NCI-H526 (cell line): ENCODE measurements at regions not wholly inside any gene's neighbourhood (a gene's known extent, or its start where the extent isn't known, plus 50 kb on each side); places are given as distances from the start of the nearest gene placed in this dataset.

Experiments used
- DNase-seq, 2 experiments: peaks; one replicate each; lab custom pipeline; 2025; lab: John Stamatoyannopoulos, UW

DNA sequence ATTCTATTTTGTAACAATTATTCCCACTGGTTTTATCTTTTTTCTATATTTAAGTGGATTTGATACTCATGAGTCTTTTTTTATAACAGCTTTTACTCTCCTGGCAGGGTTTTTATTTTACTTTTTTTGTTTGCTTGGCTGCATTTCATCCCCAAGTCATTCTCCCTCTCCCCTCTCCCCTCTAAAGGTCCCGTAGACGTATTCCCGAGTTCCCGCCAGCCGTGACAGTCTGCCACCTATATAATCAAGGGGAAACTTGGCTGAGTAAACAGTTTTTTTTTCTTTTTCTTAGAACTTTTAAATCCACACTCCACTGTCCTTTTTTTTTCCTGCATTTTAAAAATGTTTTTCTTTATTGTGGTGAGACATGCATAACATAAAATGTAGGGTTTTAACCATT is 433.1 kb upstream of the HS6ST1 start:
- no peak for DNase-seq

GRCh38 chr2:128752691-128753263 is 434.1 kb upstream of the HS6ST1 start:
- no peak for DNase-seq

GRCh38 chr2:128753321-128753720 is 434.7 kb upstream of the HS6ST1 start:
- DNase-seq, result no peak

DNA sequence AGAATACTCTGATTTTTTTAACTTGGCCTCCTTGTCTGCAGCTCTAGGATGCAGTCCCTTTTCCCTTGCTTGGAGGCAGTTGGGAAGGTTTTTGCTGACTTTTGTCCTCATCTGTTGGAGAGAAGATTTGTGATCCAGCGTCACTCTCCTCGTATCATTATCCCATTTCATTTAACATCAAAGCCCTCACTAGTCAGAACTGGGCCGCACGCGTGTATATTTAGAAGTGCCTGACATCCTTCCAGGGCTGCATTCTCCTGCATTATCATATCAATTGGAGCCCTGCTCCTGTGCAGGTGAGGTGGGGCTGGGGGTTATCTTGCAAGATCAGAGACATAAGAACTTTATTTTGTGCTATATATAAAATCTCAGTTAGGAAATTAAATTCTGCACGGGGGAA is 435.1 kb upstream of the HS6ST1 start:
- DNase-seq, result no peak

- DNase-seq, result no peak
Measured at GRCh38 chr2:128754246-128754724, 435.6 kb upstream of the HS6ST1 start.

- no peak for DNase-seq
Measured at GRCh38 chr2:128755695-128756364, 437.2 kb upstream of the HS6ST1 start.

DNA sequence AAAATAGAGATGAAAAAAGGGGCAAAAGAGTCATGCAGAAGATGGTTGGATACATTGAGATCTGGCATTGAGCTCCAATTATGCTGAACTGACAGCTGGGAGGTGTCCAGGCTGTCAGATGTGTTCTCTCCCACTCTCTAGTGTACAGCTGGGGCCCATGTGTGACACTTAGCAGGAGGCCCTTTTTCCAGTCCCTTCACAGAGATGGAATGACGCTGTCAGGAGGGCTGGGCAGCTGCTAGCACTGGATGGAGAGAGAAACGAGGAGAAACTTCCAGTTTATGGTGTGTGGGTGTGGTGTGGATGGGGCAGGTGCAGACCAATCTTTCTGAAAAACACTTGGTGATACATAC is 437.7 kb upstream of the HS6ST1 start:
- no peak for DNase-seq

DNA sequence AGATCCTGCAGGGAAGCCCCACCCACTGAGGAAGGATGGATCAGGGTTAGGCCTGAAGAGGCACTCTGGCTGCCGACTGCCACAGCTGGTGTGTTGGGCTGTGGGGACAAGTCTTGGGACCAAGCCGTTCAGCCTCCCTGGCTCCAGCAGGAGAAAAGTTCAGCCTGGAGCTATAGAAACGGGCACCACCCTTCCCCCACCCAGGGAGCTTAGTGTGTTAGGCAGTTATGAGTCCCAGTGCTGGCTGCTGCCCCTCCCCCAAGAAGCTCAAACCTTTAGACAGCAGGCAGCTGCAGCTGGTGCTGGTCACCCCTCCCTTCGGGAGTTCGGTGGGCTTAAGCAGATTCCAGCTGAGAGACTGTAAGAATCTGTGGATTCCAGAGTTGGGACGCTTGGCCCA is 447.1 kb upstream of the HS6ST1 start:
- DNase-seq, result no peak

- no peak for DNase-seq
Measured at GRCh38 chr2:128768041-128768440, 449.4 kb upstream of the HS6ST1 start.

DNA sequence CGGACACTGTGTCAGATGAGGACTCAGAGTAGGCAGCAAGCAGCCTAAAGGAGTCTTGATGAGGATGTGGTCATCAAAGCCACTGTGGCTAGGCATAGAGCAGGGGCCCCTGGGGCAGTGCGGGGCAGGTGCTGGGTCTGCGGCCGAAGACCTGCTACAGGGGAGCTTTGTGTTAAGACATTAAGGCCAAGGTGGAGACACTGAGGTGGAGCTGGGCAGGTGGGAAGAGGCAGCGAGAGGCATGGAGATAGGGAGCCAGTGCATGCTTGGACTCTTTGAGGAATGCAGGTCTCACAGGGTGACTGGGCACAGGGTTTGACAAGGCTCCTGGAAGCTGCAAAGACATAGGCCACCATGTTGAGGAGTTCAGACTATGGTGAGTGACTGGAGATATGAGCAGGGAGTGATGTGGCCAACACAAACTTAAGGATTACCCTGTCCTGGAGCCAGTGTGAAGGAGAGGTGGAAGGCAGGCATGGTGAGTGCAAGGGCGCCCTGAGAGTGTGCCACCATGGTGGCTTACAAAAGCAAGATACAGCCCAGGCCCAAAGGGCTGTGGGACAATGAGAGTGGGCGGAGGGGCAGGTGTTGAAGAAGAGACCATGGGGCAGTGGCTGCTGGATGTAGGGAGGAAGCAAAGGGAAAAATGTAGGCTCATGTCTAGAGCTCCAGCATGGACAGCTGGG is 450.9 kb upstream of the HS6ST1 start:
- no peak for DNase-seq

- no peak for DNase-seq
Measured at GRCh38 chr2:128770143-128771085, 451.7 kb upstream of the HS6ST1 start.

GRCh38 chr2:128771401-128771800 is 452.7 kb upstream of the HS6ST1 start:
- no peak for DNase-seq

DNA sequence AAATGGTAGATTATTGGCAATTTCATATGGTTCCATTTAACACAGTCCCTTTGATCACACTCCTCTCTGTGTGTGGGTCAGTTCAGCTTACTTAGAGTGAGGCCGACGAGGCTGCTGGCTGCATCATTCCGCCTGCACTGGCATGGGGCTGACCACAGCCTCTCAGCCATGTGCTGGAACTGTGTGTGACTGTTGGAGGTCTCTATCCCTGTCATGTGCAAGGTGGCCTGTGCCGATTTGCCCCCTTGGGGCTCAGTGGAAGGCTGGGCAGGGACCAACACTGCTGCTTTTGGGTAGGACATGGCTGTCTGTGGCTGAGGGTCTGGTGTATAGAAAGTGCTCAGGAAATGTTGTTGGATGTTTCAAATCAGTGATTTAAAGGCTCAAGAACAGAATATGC is 454.0 kb upstream of the HS6ST1 start:
- DNase-seq, result no peak

- DNase-seq, result no peak
Measured at GRCh38 chr2:128773641-128774319, 455.1 kb upstream of the HS6ST1 start.

DNA sequence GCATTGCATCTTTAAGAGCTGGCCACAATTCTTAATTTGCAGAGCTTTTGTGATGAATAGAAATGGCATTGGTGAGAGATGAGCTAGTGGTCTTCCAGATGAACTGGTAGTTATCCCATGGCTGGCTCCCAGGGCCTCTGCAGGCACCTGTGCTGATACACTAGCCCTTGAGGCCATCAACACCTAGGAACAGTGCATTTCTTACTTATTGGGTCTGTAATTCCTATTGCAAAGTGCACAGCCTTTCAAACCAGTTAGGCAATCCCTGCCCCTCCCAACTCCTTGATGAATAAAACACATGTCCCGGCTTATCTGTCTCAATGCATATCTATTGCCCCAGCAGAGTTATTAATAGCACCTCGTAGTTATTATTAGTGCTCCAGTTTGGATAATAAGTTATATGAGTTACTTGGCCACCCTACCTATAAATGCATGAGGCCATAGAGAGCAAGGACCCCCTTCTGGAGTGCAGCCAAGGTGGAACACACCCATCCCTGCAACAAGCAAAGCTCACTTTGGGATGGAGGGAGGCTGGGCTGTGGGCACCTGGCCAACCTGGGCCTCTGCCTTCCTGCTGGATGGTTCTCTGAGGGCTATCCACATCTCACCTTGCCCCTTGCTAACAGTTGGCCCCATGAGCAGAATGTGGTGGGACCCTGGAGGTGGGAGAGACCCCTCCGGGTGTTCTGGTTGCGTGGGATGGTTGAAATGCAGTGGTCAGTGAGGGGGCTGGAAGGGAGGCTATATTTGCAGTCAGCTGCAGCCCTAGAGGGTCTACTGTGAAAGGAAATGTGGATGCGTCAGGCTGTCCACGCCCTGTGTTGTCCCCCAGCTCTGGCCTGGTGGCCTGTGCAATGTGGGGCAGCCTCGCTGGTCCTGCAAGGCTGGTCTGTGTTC is 455.9 kb upstream of the HS6ST1 start:
- no peak for DNase-seq

DNA sequence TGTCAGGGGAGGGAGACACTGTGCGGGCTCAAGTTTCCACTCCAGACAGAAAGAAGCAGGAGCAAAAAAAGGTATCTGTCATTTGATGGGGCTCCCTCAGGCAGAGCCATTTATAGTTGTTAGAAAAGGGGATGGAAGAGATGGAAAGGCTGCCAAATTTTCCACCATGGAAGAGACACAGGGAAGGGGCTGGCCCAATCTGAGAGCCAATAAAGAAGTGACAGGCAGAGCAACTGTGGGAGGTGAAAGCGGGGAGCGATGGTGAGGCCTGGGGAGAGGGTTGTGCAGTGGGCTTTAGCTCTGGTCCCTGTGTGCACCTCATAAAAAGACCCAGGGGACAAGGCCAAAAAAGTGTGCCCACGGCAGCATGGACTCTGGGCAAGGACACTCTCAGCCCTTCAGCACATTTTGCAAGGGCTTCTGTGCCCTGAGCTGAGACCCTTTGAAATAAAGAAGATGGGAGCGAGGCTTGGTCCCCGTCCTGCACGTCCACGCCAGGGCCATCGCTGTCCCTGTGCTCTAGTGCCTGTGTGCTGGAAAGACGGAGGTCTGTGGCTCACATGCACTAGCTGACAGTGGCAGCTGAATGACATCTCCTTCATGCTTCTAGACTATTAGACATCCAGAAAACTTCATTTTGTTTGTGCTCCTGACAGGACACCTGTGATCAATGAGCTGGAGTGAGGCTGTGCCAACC is 456.7 kb upstream of the HS6ST1 start:
- DNase-seq, result no peak

- no peak for DNase-seq
Measured at GRCh38 chr2:128775914-128776285, 457.2 kb upstream of the HS6ST1 start.

- no peak for DNase-seq
Measured at GRCh38 chr2:128776461-128777195, 458.0 kb upstream of the HS6ST1 start.
